ENCODE measurements at regions not wholly inside any gene's neighbourhood (a gene's known extent, or its start where the extent isn't known, plus 50 kb on each side); places are given as distances from the start of the nearest gene placed in this dataset.

DNA sequence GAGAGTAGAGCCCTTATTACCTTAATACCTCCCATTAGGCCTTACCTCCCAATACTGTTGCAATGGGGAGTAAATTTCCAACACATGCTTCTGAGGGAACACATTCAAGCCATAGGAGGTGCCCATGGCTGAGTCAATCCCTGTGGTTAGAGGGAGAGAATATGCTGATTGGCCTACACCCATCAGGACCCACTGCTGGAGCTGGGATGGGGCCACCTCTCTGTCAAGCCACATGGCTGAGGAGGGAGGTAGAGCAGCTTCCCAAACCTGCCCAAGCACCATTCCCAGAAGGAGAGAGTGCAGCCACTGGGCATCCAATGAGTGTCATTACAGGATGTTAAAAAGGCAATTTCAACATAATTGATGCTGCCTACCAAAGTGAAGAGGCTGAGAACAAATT lies 228.1 kb downstream of the C1orf94 start:
- TF ChIP-seq, protein P1, sequence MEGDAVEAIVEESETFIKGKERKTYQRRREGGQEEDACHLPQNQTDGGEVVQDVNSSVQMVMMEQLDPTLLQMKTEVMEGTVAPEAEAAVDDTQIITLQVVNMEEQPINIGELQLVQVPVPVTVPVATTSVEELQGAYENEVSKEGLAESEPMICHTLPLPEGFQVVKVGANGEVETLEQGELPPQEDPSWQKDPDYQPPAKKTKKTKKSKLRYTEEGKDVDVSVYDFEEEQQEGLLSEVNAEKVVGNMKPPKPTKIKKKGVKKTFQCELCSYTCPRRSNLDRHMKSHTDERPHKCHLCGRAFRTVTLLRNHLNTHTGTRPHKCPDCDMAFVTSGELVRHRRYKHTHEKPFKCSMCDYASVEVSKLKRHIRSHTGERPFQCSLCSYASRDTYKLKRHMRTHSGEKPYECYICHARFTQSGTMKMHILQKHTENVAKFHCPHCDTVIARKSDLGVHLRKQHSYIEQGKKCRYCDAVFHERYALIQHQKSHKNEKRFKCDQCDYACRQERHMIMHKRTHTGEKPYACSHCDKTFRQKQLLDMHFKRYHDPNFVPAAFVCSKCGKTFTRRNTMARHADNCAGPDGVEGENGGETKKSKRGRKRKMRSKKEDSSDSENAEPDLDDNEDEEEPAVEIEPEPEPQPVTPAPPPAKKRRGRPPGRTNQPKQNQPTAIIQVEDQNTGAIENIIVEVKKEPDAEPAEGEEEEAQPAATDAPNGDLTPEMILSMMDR (IDR thresholded peaks at IDR 0.05): no peak
- no peak for TF ChIP-seq ZFX (IDR thresholded peaks at IDR 0.05; ENCODE audit: borderline replicate concordance)
- no peak overlapping the region for H3K27ac ChIP-seq

DNA sequence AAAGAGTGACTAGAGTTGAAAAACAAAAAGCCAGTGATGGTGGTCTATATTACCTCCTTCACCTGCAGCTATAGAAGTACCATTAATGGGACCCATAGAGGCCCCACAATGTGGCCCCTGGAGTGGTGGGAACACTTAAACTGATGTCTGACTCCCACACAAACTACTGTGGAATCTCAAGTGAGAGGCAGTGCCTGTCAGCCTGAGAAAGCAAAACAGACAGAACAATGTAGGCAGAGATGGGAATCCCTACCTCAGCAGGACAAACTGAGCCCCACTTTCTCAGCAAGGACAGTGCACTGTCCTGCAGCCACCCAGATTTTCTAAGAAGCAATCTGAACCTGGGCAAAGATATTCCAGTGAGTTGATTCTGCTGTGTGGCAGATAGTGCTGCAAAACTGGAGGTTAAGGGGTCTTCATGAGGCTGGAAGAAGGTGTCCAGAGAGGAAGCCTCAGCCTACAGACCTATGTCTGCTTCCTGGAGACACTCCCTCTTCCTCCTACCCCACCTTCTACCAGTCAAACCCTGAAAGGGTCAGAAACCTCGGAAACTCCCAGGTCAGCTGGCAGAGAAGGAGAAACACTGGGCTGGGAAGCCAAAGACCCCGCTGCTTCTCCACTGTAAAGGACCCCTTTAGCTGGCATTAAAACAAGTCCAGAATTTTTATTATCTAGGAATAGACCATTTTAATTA lies 228.7 kb downstream of the C1orf94 start:
- no peak overlapping the region for H3K27ac ChIP-seq
- TF ChIP-seq, protein P1 (IDR thresholded peaks at IDR 0.05): no peak
- TF ChIP-seq ZFX (IDR thresholded peaks at IDR 0.05; ENCODE audit: borderline replicate concordance): no peak

DNA sequence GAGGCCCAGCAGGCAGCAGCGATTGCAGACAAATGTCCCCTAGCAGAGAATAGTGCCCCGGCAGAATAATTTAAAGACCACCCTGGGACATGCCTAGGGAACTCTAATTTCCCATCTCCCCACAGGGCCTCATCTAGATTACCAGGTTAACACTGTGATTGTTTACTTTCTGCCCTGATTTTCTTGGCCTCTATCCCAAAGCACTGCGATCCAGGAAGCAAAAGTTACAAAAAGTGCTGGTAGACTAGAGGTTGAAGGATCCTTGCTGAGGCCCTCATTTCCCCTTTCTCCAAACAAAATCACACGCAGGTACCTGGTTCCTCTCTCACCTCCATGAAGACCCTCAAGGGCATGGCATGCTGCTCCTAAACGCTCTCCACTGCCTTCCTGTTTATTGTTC lies 229.7 kb downstream of the C1orf94 start:
- TF ChIP-seq ZFX (IDR thresholded peaks at IDR 0.05; ENCODE audit: borderline replicate concordance): no peak
- TF ChIP-seq, protein P1 (IDR thresholded peaks at IDR 0.05): no peak
- H3K27ac ChIP-seq: no peak overlapping the region

DNA sequence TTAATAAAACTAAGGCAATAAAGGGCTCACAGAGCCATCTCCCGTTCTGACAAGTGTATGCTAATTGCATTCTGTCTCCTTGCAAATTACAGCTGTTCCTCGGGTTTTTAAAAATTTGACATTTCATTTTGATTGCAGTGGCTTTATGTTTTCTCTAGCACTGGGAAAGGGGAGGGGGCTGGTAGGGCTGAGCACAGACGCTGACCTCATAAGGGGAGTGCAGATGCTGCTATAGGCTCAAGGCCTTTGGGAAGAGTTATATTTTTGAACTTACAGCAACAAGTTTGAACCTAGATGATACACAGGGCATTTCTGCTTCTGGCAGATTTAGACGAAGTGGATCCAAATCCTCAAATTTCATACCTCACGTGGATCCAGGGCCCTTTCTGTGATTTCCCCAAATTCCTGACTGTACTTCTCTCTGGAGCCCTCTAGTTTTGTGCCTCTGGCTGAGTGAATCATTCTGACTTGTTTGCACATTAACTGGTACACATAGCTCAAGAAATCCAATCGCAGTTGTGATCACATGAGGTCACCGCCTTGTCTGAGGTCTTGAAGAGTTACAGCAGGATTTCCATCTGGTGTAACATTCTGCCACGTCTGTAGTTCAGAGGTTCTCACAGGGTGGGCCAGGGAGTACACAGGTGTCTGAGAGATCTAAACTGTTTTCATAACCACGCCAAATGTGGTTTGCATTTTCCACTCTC lies 230.3 kb downstream of the C1orf94 start:
- no peak overlapping the region for H3K27ac ChIP-seq
- TF ChIP-seq ZFX (IDR thresholded peaks at IDR 0.05; ENCODE audit: borderline replicate concordance): no peak
- TF ChIP-seq, protein P1 (IDR thresholded peaks at IDR 0.05): no peak

DNA sequence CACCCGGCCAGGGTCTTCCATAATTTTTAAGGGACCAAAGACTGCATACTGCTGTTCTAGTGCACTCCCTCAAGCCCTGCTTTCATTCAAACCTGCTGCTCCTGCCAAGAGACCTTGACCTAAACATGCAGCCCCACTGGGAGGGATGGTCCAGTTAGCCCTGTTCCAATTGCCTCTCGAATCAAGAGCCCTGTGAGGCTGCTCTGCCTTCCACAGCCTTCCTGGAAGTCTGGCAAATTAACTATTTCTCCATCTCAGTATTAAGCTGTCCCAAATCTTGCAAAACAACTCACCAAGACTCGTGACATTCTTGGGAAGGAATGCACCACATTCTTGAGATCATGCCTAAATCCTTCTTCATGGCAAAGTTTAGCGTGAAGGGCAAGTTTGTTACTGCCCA lies 231.3 kb downstream of the C1orf94 start:
- H3K27ac ChIP-seq: no peak overlapping the region
- TF ChIP-seq, protein P1 (IDR thresholded peaks at IDR 0.05): no peak
- TF ChIP-seq ZFX (IDR thresholded peaks at IDR 0.05; ENCODE audit: borderline replicate concordance): no peak

DNA sequence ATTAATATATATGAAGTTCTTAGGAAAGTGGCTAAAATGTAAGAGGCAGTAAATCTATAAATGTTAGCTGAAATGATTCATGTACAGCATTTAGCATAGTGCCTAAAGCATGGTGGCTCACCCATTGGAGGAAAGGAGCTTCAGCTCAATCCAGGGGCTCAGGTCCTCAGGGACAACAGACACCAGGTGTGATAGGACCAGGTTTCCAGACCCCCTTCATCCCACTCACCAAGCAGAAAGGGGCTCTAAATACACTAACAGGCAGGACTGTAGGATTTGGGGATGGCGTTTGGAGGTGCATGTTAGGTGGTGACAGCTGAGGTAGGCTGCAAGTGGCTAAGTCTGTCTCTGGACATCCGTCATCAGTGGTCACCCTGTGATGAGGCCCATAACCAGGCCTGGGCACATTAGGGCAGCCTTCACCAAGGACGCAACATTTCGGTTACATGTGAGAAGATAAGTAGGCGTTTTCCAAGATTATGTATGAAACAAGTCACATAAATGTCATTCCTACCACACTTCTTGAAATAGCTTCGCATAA lies 233.1 kb downstream of the C1orf94 start:
- no peak overlapping the region for H3K27ac ChIP-seq
- TF ChIP-seq, protein P1 (IDR thresholded peaks at IDR 0.05): no peak
- no peak for TF ChIP-seq ZFX (IDR thresholded peaks at IDR 0.05; ENCODE audit: borderline replicate concordance)
